Stimulated activated CD4-positive, alpha-beta T cell treated with anti-CD3 and anti-CD28 coated beads, Interleukin-4, amount 100 ng/mL, for 4 hours (primary cell): ENCODE measurements at regions not wholly inside any gene's neighbourhood (a gene's known extent, or its start where the extent isn't known, plus 50 kb on each side); places are given as distances from the start of the nearest gene placed in this dataset.

ENCODE experiments used
- DNase-seq, 2 experiments: peaks; one replicate each; pipeline ENCODE4 v3.0.0-alpha.2; 2020

- DNase-seq: no peak
These were observed 570.3 kb upstream of the CCDC54 start for GRCh38 chr3:106806964-106807363.

- no peak for DNase-seq
These were observed 568.2 kb upstream of the CCDC54 start for GRCh38 chr3:106809041-106809440.

GRCh38 chr3:106809623-106810299 is 567.5 kb upstream of the CCDC54 start:
- no peak for DNase-seq

- DNase-seq: no peak
These were observed 566.9 kb upstream of the CCDC54 start for GRCh38 chr3:106810300-106810875.

- no peak for DNase-seq
These were observed 565.9 kb upstream of the CCDC54 start for GRCh38 chr3:106811376-106811775.

GRCh38 chr3:106813742-106814141 is 563.5 kb upstream of the CCDC54 start:
- no peak for DNase-seq

- no peak for DNase-seq
These were observed 563.0 kb upstream of the CCDC54 start for GRCh38 chr3:106814231-106814630.

GRCh38 chr3:106816838-106817237 is 560.4 kb upstream of the CCDC54 start:
- no peak for DNase-seq

- no peak for DNase-seq
These were observed 559.5 kb upstream of the CCDC54 start for GRCh38 chr3:106817706-106818105.

- no peak for DNase-seq
These were observed 557.8 kb upstream of the CCDC54 start for GRCh38 chr3:106819440-106819839.

GRCh38 chr3:106820726-106821362 is 556.4 kb upstream of the CCDC54 start:
- DNase-seq: no peak

- DNase-seq: no peak
These were observed 555.4 kb upstream of the CCDC54 start for GRCh38 chr3:106821801-106822200.

- DNase-seq: no peak
These were observed 555.0 kb upstream of the CCDC54 start for GRCh38 chr3:106822204-106822603.

- DNase-seq: no peak
These were observed 553.5 kb upstream of the CCDC54 start for GRCh38 chr3:106823701-106824100.

- DNase-seq: no peak
These were observed 552.4 kb upstream of the CCDC54 start for GRCh38 chr3:106824856-106825255.

GRCh38 chr3:106825962-106826605 is 551.2 kb upstream of the CCDC54 start:
- no peak for DNase-seq

- no peak for DNase-seq
These were observed 550.4 kb upstream of the CCDC54 start for GRCh38 chr3:106826791-106827311.

- DNase-seq: no peak
These were observed 549.6 kb upstream of the CCDC54 start for GRCh38 chr3:106827515-106828213.

- no peak for DNase-seq
These were observed 548.0 kb upstream of the CCDC54 start for GRCh38 chr3:106829206-106829605.

GRCh38 chr3:106830334-106830733 is 546.9 kb upstream of the CCDC54 start:
- DNase-seq: no peak

GRCh38 chr3:106836906-106837305 is 540.3 kb upstream of the CCDC54 start:
- DNase-seq: no peak

GRCh38 chr3:106837616-106838015 is 539.6 kb upstream of the CCDC54 start:
- no peak for DNase-seq
